Colonic mucosa (tissue), 4 donors: ENCODE measurements at regions not wholly inside any gene's neighbourhood (a gene's known extent, or its start where the extent isn't known, plus 50 kb on each side); places are given as distances from the start of the nearest gene placed in this dataset.
A peak's percentile ranks its signal among the peaks of the same experiment; 100 is the strongest.

Experiments used
- DNase-seq: peaks from one replicate; pipeline ENCODE4 v3.0.0-alpha.2; 2020
- H3K27ac ChIP-seq: fragments of 200-600 bp; one replicate; pipeline ENCODE4 v1.8.0; 2021
- H3K27me3 ChIP-seq: fragments of 200-600 bp; one replicate; pipeline ENCODE4 v1.8.0; 2021
- H3K36me3 ChIP-seq: fragments of 200-600 bp; one replicate; pipeline ENCODE4 v1.8.0; 2021
- H3K4me1 ChIP-seq: fragments of 200-600 bp; one replicate; pipeline ENCODE4 v1.8.0; 2021; ENCODE audit warnings: mild to moderate bottlenecking
- H3K4me3 ChIP-seq: fragments of 200-600 bp; one replicate; pipeline ENCODE4 v1.8.0; 2021
- H3K9ac ChIP-seq, 2 donors: one replicate each; pipeline ENCODE4 v1.7.0; 2013; ENCODE audit warnings: control low read depth in 2 of 2, low read depth in 2 of 2, low read length in 2 of 2
- H3K9me3 ChIP-seq: fragments of 200-600 bp; one replicate; pipeline ENCODE4 v1.8.0; 2021
- CTCF ChIP-seq: fragments of 200-600 bp; IDR thresholded peaks from one replicate; pipeline ENCODE4 v1.8.0; 2022; ENCODE audit warnings: antibody characterized with exemption, mild to moderate bottlenecking
- intact Hi-C: fragments of 100-400 bp; cut with DNase I; formaldehyde crosslinking; loops from one replicate; pipeline ENCODE4 v1.14.1; 2022
- donor health status: healthy.
- donor health status: DM: no; HTN: no; CAD: no.
- donor health status: DM: no; HTN: no; CAD: no.

GRCh38 chr6:43995137-43995536 lies 132.1 kb downstream of the MRPL14 start:
- H3K9ac ChIP-seq: no peak overlapping the region
- no peak for DNase-seq
- no peaks in the 10 kb centered on the region for H3K36me3 ChIP-seq
- peaks cover 6% of the 10 kb centered on the region for H3K4me1 ChIP-seq
- intact Hi-C loops: no loop called here
- no peak overlapping the region for H3K27ac ChIP-seq
- H3K27me3 ChIP-seq: no peaks in the 10 kb centered on the region
- H3K4me3 ChIP-seq: no peak overlapping the region
- no peaks in the 10 kb centered on the region for H3K9me3 ChIP-seq
- TF ChIP-seq CTCF: no peak

- no peak for TF ChIP-seq CTCF
- Histone ChIP-seq H3K4me1 (peaks cover 6% of the 10 kb centered on the region), H3K4me3 (no peak overlapping the region), H3K27me3 (no peaks in the 10 kb centered on the region), H3K27ac (no peak overlapping the region), H3K36me3 (no peaks in the 10 kb centered on the region), H3K9ac (no peak overlapping the region), H3K9me3 (no peaks in the 10 kb centered on the region)
- intact Hi-C loops: no loop called here
- no peak for DNase-seq
Observed at GRCh38 chr6:43993881-43994523, 133.2 kb downstream of the MRPL14 start.

GRCh38 chr6:43992783-43993644 lies 134.2 kb downstream of the MRPL14 start:
- no peaks in the 10 kb centered on the region for H3K36me3 ChIP-seq
- H3K9me3 ChIP-seq: no peaks in the 10 kb centered on the region
- intact Hi-C loops: no loop called here
- H3K4me1 ChIP-seq: peaks cover 6% of the 10 kb centered on the region
- H3K4me3 ChIP-seq: no peak overlapping the region
- H3K27ac ChIP-seq: no peak overlapping the region
- H3K27me3 ChIP-seq: no peaks in the 10 kb centered on the region
- no peak for DNase-seq
- no peak overlapping the region for H3K9ac ChIP-seq
- no peak for TF ChIP-seq CTCF

GRCh38 chr6:43992126-43992663 lies 135.1 kb downstream of the MRPL14 start:
- Histone ChIP-seq H3K4me1 (peaks cover 6% of the 10 kb centered on the region), H3K36me3 (no peaks in the 10 kb centered on the region), H3K27ac (no peak overlapping the region), H3K9me3 (no peaks in the 10 kb centered on the region), H3K9ac (no peak overlapping the region), H3K4me3 (no peak overlapping the region), H3K27me3 (no peaks in the 10 kb centered on the region)
- intact Hi-C loops: no loop called here
- DNase-seq: no peak
- no peak for TF ChIP-seq CTCF

GRCh38 chr6:43990627-43991619 lies 136.3 kb downstream of the MRPL14 start:
- peaks cover 6% of the 10 kb centered on the region for H3K4me1 ChIP-seq
- peak; percentile 55 for DNase-seq
- H3K9ac ChIP-seq: peak overlapping the region in 1 of 2 donors; percentile 21
- H3K27ac ChIP-seq: no peak overlapping the region
- intact Hi-C loops: no loop called here
- no peaks in the 10 kb centered on the region for H3K9me3 ChIP-seq
- H3K4me3 ChIP-seq: no peak overlapping the region
- H3K36me3 ChIP-seq: no peaks in the 10 kb centered on the region
- no peaks in the 10 kb centered on the region for H3K27me3 ChIP-seq
- no peak for TF ChIP-seq CTCF
